GM18517 (cell line): ENCODE measurements at regions not wholly inside any gene's neighbourhood (a gene's known extent, or its start where the extent isn't known, plus 50 kb on each side); places are given as distances from the start of the nearest gene placed in this dataset.
"Not testable (repeated sequence)": the region's sequence is repeated elsewhere in the genome, so short reads cannot be mapped to it uniquely, and the experiment has no call there.

Source experiments
- ATAC-seq: cut with Tn5 transposase; IDR thresholded peaks from one replicate; pipeline ENCODE4 v1.9.1; 2021; ENCODE audit warnings: mild to moderate bottlenecking, moderate library complexity; ENCODE audit not compliant: unreplicated experiment

DNA sequence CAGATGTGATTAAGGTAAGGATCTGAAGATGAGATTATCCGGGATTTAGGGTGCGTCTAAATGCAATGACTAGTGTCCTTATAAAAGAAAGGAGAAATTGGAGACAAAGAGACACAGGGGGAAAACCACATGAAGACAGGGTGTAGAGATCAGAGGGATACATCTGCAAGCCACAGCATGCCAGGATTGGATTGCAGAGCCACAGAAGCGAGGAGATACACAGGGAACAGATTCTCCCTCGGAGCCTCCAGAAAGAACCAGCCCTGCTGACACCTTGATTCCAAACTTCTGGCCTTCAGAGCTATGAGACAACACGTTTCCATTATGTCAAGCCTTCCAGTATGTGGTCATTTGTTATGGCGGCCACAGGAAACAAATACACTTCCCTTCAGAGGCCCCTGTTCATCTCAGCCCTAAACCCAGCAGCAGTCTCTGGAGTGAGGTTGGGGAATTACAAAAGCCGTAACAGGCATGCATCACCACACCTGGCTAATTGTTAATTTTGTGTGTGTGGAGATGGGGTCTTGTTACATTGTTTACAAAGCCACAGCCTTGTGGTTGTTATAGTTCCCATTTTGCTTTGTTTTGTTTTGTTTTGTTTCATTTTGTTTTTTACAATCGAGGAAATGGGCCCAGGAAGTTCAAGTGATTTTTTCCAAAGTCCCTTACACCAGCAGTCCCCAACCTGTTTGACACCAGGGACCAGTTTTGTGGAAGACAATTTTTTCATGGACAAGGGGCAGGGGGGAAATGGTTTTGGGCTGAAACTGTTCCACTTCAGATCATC lies 51.6 kb upstream of the LYRM9 start:
- no peak for ATAC-seq

GRCh38 chr17:27945333-27945616 lies 52.1 kb upstream of the LYRM9 start:
- ATAC-seq: no peak

DNA sequence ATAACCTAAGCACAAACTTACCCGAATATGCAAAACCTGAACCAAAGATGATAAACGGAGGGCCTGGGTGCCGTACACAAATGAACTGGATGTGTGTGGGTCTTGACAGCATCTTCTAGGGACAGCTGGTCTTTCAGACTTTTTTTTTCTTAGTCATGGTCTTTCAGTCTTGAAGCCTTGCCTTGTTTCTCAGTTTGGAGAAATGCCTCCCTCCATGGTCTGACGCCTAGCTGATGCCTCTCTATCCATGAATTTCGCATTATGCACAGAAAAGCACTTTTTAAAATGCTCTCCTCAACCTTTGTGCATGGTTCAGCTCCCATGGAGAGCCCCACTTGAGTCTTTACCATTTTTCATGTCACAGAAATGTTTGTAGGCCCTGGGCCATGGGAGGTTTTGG lies 52.8 kb upstream of the LYRM9 start:
- ATAC-seq: no peak

DNA sequence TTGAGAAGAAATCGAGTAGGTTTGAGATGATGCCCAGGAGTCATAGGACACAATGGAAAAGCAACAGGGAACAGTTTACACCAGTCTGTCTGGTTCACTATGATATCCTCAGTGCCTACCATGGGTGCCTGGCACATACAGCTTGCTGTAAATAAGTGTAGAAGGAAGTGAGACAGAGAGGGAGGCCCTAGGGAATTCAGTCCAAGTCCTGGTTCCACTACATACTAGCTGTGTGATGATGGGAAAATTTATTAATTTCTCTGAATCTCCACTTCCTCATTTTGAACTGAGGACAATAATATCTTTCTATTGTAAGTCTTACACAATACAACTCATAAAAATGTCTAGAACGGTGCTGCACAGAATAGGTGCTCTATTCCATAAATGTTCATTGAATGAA lies 53.3 kb upstream of the LYRM9 start:
- ATAC-seq: no peak

GRCh38 chr17:27947005-27947406 lies 53.8 kb upstream of the LYRM9 start:
- ATAC-seq: no peak

DNA sequence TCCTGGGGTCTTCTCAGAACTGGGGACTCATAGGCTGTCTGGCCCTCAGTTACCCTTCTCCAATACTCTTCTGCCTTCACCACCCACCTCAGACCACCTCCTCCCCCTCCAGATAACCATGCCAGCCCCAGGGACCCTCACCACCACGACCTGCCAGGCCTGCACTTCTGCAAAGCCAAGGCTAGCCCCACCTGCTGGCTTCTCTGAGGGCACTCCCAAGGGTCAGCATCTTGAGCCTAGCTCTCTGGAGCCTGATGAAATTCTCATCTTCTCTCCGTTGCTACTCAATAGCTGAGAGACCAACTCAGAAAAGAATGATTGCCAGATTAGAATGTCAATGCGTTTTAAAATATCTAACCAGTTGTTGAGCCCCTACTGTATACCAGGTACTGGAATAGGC lies 56.1 kb upstream of the LYRM9 start:
- no peak for ATAC-seq

- not testable (repeated sequence) for ATAC-seq
Observed at GRCh38 chr17:27950225-27950624, 57.1 kb upstream of the LYRM9 start.

DNA sequence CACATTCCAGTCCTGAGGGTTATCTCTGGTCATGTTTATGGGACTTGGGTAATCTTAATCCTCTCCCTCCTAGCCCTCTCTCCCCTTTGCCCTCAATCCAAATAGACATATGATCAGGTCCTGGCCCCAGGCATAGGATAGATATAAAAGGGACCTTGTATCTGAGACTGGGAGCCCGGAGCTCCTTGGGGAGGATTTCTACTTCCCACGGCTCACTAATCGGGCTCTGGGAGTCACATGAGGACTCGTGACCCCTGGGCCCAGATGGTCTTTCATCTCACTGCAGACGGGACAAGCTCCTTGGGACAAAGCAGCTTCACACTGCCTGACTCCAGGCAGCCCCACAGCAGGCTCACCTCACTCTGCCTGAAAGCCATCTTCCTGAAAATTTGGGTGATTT lies 57.8 kb upstream of the LYRM9 start:
- no peak for ATAC-seq

DNA sequence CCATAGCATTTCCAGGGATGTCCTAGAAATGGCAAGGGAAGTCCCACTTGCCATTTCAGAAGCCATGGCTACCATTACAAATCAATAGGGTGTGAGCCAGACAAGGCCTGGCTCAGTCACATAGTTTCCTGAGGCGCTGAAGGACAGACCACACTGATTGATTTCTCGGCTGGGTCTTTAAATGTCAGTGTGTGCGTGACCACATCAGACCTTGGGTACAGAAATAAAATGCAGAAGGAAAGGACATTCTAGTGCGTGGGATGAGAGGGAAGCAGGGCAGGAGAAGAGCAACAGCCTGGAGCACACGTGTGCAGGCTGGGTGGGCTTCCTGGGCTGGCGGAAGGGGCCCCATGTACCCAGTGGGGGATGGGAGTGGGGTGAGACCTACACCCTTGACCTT lies 58.7 kb upstream of the LYRM9 start:
- no peak for ATAC-seq

- no peak for ATAC-seq
Observed at GRCh38 chr17:27952366-27952765, 59.2 kb upstream of the LYRM9 start.

DNA sequence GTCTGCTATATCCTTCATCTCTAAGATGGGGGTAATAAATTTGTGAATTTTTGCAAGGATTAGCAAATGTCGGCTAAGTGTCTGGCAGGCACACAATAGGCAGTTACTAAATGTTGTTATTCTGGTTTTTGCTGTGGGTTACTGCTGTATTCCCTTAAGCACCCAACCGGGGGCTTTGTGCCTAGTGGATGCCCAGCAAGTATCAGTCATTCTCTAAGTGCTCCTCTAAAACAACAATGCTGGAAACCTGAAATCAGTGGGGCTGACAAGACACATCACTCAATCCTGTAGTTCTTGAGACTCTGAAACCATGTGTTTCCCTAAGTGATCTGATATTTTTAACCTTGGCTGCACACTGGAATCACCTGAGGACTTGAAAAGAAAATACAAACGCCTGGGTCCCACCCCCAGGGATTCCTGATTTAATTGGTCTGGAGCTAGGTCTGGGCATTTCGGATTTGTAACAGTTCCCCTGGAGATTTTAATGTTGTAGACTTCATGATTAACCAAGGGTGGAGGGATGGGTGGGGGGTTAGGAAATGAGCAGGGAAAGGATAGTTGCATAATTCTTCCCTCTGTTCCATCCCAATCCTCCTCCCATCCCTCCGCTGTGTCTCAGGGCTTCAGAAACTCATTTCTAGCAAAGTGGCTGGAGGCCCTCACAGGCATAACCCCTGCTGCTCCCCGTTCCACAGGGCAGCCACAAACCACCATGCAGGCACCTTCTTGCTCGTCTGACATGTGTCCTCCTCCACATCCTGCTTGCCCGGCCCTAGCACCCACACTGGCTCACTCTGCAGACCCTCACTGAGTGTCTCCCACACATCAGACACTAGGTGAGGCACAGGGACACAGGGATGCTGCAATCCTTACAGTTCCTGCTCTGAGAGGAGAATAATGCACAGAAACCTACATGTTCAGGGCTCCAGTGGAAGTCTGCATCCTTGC lies 61.7 kb upstream of the LYRM9 start:
- ATAC-seq: no peak

DNA sequence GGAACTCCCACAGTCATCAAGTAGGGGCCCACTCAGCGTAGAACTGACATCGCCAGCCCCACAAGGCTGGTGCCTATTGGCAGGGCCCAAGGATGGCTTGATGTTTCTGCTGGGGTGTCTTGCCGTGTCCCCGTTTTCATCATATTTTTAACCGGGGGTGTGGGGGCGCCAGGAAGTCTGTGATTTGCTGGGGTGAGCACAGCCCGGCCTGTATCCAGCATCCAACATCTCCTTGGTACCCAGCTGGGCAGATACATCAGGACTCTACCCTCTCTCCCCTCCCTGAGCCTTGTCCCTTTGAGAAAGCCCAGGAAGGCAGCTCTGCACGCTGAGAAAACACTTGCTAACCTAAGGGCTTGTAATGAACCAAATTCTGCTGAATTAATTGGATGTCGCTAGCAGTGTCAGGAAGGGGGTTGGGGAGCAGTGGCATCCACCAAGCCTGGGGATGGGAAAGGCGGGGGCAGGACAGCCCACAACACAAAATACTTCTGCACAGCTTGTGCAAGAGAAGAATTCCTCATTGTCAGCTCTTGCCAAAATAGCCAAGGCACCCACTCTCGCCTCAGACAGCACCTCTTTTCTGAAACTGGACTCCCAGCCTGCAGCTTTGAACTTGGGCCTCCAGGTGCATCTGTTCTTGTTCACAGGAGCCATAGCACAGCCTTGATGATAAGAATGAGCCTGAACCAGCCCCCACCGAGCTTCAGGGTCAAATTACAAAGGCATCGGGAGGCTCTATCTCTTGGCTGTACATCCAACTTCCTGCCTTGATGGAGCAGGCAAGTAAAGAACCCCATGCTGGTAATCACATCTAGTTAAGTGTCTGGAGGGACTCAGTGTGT lies 63.7 kb upstream of the LYRM9 start:
- no peak for ATAC-seq

- ATAC-seq: not testable (repeated sequence)
Observed at GRCh38 chr17:27957446-27957793, 64.3 kb upstream of the LYRM9 start.

DNA sequence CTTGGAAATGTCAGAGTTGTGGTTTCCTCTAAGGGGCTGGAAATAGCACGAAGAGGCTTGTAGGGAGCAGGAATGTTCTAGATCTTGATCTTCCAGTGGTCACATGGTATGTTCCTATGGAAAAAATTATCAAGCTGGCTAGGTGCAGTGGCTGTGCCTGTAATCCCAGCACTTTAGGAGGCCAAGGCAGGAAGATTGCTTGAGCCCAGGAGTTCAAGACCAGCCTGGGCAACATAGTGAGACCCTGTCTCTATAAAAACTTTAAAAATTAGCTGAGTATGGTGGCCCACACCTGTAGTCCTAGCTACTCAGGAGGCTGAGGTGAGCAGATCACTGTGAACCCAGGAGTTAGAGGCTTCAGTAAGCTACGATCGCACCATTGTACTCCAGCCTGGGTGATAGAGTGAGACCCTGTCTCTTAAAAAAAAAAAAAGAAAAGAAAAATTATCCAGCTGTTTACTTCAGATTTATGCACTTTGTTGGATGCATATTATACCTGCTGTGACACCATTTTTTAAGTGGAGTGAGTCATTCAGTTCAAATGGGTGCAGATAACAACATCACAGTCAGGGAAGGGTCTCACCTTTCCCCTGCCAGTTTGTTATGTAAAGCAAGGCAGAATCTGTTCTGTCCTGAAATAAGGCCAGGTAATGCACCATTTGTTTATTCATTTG lies 65.7 kb upstream of the LYRM9 start:
- no peak for ATAC-seq

DNA sequence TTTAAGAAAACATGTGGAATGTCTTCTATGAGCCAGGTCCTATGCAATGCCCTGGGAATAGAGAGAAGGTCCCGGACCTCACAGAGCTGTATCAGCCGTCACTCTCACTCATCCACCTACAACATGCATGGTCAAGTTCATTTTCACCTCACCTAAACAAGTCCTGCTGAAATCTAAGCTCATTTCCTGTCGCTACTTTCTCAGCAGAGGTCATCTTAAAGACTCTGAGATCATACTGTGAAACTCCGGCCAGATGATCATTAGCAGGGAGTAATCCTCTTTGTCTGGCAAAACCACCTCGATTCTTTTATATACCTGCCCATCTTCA lies 66.2 kb upstream of the LYRM9 start:
- ATAC-seq: no peak

GRCh38 chr17:27960183-27960849 lies 67.2 kb upstream of the LYRM9 start:
- no peak for ATAC-seq

DNA sequence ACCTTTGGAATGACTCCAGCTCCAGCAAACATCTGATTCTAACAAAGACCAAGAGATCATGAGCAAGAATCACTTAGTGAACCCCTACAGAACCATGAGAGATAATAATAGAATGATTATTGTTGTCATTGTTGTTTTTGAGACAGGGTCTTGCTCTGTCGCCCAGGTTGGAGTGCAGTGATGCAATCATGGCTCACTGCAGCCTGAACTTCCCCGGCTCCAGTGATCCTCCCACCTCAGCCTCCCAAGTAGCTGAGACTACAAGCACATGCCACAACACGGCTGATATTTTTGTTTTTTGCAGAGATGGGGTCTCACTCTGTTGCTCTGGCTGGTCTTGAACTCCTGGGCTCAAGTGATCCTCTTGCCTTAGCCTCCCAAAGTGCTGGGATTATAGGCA lies 69.4 kb upstream of the LYRM9 start:
- not testable (repeated sequence) for ATAC-seq

- ATAC-seq: no peak
Observed at GRCh38 chr17:27965224-27965623, 72.1 kb upstream of the LYRM9 start.

DNA sequence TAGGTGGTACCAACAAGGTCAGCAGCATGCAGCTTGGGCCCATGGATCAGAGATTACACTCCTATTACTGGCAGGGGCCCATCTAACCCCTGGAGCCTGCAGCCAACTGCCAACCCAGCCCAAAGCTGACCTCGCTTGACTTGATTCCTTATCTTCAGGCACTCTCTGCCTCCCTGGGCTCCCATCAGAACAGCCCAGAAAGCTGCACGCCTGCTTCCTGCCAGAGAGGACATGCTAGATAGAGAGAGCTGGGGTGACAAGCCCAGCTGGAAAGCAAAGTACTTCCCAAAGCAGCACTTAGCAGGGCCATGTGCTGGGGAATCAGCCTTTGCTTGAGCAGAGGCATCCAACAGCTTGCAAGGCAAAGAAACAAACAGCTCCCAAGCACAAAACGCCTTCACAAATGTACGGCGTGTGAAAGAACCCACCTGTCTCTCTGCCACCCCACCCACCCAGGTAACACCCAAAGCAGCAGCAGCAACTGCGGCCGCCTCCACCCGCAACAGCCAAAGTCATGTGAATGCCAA lies 74.2 kb upstream of the NLK start:
- no peak for ATAC-seq

DNA sequence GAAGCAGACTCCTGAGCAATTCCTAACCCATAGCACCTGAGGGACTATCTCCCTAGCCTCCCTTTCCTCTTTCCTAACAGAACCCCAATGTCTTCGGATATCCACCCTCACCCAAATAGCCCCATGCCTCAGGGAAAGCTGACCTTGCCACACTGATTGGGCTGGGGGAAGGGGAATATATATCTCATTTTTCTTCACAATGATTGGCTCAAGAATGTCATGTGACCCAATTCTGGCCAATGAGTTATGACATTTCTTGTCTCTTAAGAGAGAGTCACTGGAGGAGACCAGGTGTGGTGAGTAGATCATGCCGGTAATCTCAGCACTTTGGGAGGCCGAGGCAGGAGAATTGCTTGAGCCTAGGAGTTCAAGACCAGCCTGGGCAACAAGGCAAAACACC lies 71.9 kb upstream of the NLK start:
- no peak for ATAC-seq
